Erythroblast (primary cell): ENCODE measurements at regions not wholly inside any gene's neighbourhood (a gene's known extent, or its start where the extent isn't known, plus 50 kb on each side); places are given as distances from the start of the nearest gene placed in this dataset.

Experiments
- GATA1 ChIP-seq: IDR thresholded peaks from 2 replicates; pipeline ENCODE4 v1.6.1; 2011; ENCODE audit warnings: low read depth, mild to moderate bottlenecking, control low read depth, low read length, moderate library complexity
- POLR2A ChIP-seq: IDR thresholded peaks from 2 replicates; pipeline ENCODE4 v1.6.1; 2011; ENCODE audit warnings: mild to moderate bottlenecking, low read length

GRCh38 chr5:6856653-6857052 is 143.4 kb downstream of the TENT4A start:
- TF ChIP-seq POLR2A (no peak), GATA1 (no peak)
